ENCODE measurements at regions not wholly inside any gene's neighbourhood (a gene's known extent, or its start where the extent isn't known, plus 50 kb on each side); places are given as distances from the start of the nearest gene placed in this dataset.

- DNase-seq = no peak
- TF ChIP-seq EZH2 (optimal IDR thresholded peaks at IDR 0.05; ENCODE audit: low read depth, low read length) = no peak
- TF ChIP-seq CTCF (IDR thresholded peaks at IDR 0.05; ENCODE audit: low read length) = no peak
- no peak for TF ChIP-seq EZH2phosphoT487 (IDR thresholded peaks at IDR 0.05; ENCODE audit: low read length)
Measured at GRCh38 chr4:111934314-111934713, 210.9 kb upstream of the FAM241A start.

GRCh38 chr4:111937368-111937767 is 207.9 kb upstream of the FAM241A start:
- no peaks in the 10 kb centered on the region for H3K9me3 ChIP-seq (replicated peaks; ENCODE audit: insufficient read depth, low read length)
- no peaks in the 10 kb centered on the region for H3K4me1 ChIP-seq (ENCODE audit: low read length)
- H3K27ac ChIP-seq (ENCODE audit: low read length) = no peak overlapping the region
- no peaks in the 10 kb centered on the region for H3F3A ChIP-seq (ENCODE audit: insufficient read depth, low read length)
- H3K36me3 ChIP-seq (replicated peaks; ENCODE audit: insufficient read depth, low read length) = no peaks in the 10 kb centered on the region
- no peak overlapping the region for H3K4me2 ChIP-seq (ENCODE audit: low read depth, low read length)
- no peak overlapping the region for H3K4me3 ChIP-seq (ENCODE audit: low read length)
- H4K20me1 ChIP-seq (ENCODE audit: insufficient read depth, low read length) = no peaks in the 10 kb centered on the region
- H3K79me2 ChIP-seq (ENCODE audit: low read length) = no peaks in the 10 kb centered on the region
- H3K27me3 ChIP-seq (replicated peaks; ENCODE audit: insufficient read depth, low read length) = peaks cover 31% of the 10 kb centered on the region
- TF ChIP-seq EZH2 (optimal IDR thresholded peaks at IDR 0.05; ENCODE audit: low read depth, low read length) = no peak
- TF ChIP-seq CTCF (IDR thresholded peaks at IDR 0.05; ENCODE audit: low read length) = peak; percentile 58
- TF ChIP-seq EZH2phosphoT487 (IDR thresholded peaks at IDR 0.05; ENCODE audit: low read length) = no peak
- peak; percentile 49 for DNase-seq
- H2AFZ ChIP-seq (ENCODE audit: low read length) = no peak overlapping the region
- no peaks in the 10 kb centered on the region for H3K9me2 ChIP-seq (replicated peaks; ENCODE audit: insufficient read depth, low read length)
- no peak overlapping the region for H3K9ac ChIP-seq (ENCODE audit: low read length)

More at GRCh38 chr4:111934314-111934713, 210.9 kb upstream of the FAM241A start:
- Histone ChIP-seq H3K4me1 (ENCODE audit: low read length) (peaks cover 3% of the 10 kb centered on the region; the same call in 1 of the 2 replicates), H3F3A (ENCODE audit: insufficient read depth, low read length) (no peaks in the 10 kb centered on the region), H3K9ac (ENCODE audit: low read length) (no peak overlapping the region), H3K9me2 (replicated peaks; ENCODE audit: insufficient read depth, low read length) (no peaks in the 10 kb centered on the region), H3K27me3 (replicated peaks; ENCODE audit: insufficient read depth, low read length) (peaks cover 59% of the 10 kb centered on the region), H3K4me2 (ENCODE audit: low read depth, low read length) (no peak overlapping the region), H2AFZ (ENCODE audit: low read length) (no peak overlapping the region), H3K4me3 (ENCODE audit: low read length) (no peak overlapping the region), H3K36me3 (replicated peaks; ENCODE audit: insufficient read depth, low read length) (no peaks in the 10 kb centered on the region), H4K20me1 (ENCODE audit: insufficient read depth, low read length) (0 out of 2 replicates have a peak, but pooled peaks cover 3% of the 10 kb centered on the region), H3K27ac (ENCODE audit: low read length) (no peak overlapping the region), H3K9me3 (replicated peaks; ENCODE audit: insufficient read depth, low read length) (no peaks in the 10 kb centered on the region), H3K79me2 (ENCODE audit: low read length) (no peaks in the 10 kb centered on the region)

GRCh38 chr4:111941957-111942356 is 203.3 kb upstream of the FAM241A start:
- H3K79me2 ChIP-seq (ENCODE audit: low read length) = no peaks in the 10 kb centered on the region
- no peaks in the 10 kb centered on the region for H3K9me3 ChIP-seq (replicated peaks; ENCODE audit: insufficient read depth, low read length)
- H3K27ac ChIP-seq (ENCODE audit: low read length) = no peak overlapping the region
- no peak overlapping the region for H3K9ac ChIP-seq (ENCODE audit: low read length)
- no peaks in the 10 kb centered on the region for H3K36me3 ChIP-seq (replicated peaks; ENCODE audit: insufficient read depth, low read length)
- no peaks in the 10 kb centered on the region for H3F3A ChIP-seq (ENCODE audit: insufficient read depth, low read length)
- H3K4me1 ChIP-seq (ENCODE audit: low read length) = no peaks in the 10 kb centered on the region
- H3K4me2 ChIP-seq (ENCODE audit: low read depth, low read length) = no peak overlapping the region
- TF ChIP-seq CTCF (IDR thresholded peaks at IDR 0.05; ENCODE audit: low read length) = no peak
- TF ChIP-seq EZH2phosphoT487 (IDR thresholded peaks at IDR 0.05; ENCODE audit: low read length) = no peak
- no peak for TF ChIP-seq EZH2 (optimal IDR thresholded peaks at IDR 0.05; ENCODE audit: low read depth, low read length)
- no peak for DNase-seq
- H2AFZ ChIP-seq (ENCODE audit: low read length) = no peak overlapping the region
- H3K9me2 ChIP-seq (replicated peaks; ENCODE audit: insufficient read depth, low read length) = no peaks in the 10 kb centered on the region
- H3K27me3 ChIP-seq (replicated peaks; ENCODE audit: insufficient read depth, low read length) = no peaks in the 10 kb centered on the region
- no peak overlapping the region for H3K4me3 ChIP-seq (ENCODE audit: low read length)
- H4K20me1 ChIP-seq (ENCODE audit: insufficient read depth, low read length) = peaks cover 2% of the 10 kb centered on the region; the same call in 1 of the 2 replicates

All from MM.1S (cell line).